GM19455 (cell line): ENCODE measurements at regions not wholly inside any gene's neighbourhood (a gene's known extent, or its start where the extent isn't known, plus 50 kb on each side); places are given as distances from the start of the nearest gene placed in this dataset.

Experiments
- ATAC-seq: cut with Tn5 transposase; IDR thresholded peaks from one replicate; pipeline ENCODE4 v1.9.1; 2021; ENCODE audit not compliant: unreplicated experiment

GRCh38 chr13:111039735-111040134 lies 75.4 kb upstream of the ARHGEF7 start:
- no peak for ATAC-seq

GRCh38 chr13:111038887-111039286 lies 76.2 kb upstream of the ARHGEF7 start:
- no peak for ATAC-seq

GRCh38 chr13:111037927-111038326 lies 77.2 kb upstream of the ARHGEF7 start:
- ATAC-seq, result no peak

- ATAC-seq, result no peak
Observed at GRCh38 chr13:111036665-111037064, 78.4 kb upstream of the ARHGEF7 start.

- ATAC-seq, result no peak
Observed at GRCh38 chr13:111035861-111036260, 79.2 kb upstream of the ARHGEF7 start.

- no peak for ATAC-seq
Observed at GRCh38 chr13:111034811-111035210, 80.3 kb upstream of the ARHGEF7 start.

GRCh38 chr13:111033172-111034130 lies 81.7 kb upstream of the ARHGEF7 start:
- ATAC-seq, result no peak

- no peak for ATAC-seq
Observed at GRCh38 chr13:111031531-111031961, 83.6 kb upstream of the ARHGEF7 start.

GRCh38 chr13:111029957-111030609 lies 85.0 kb upstream of the ARHGEF7 start:
- ATAC-seq, result no peak

- ATAC-seq, result no peak
Observed at GRCh38 chr13:111027458-111028439, 87.4 kb upstream of the ARHGEF7 start.

GRCh38 chr13:111025310-111025709 lies 89.8 kb upstream of the ARHGEF7 start:
- ATAC-seq, result no peak

GRCh38 chr13:111022886-111023285 lies 92.2 kb upstream of the ARHGEF7 start:
- no peak for ATAC-seq

GRCh38 chr13:111022241-111022640 lies 92.9 kb upstream of the ARHGEF7 start:
- no peak for ATAC-seq

- no peak for ATAC-seq
Observed at GRCh38 chr13:111021270-111021669, 93.8 kb upstream of the ARHGEF7 start.

GRCh38 chr13:111020546-111020945 lies 94.6 kb upstream of the ARHGEF7 start:
- ATAC-seq, result no peak

- no peak for ATAC-seq
Observed at GRCh38 chr13:111020021-111020420, 95.1 kb upstream of the ARHGEF7 start.

- ATAC-seq, result no peak
Observed at GRCh38 chr13:111017755-111018459, 97.2 kb upstream of the ARHGEF7 start.

GRCh38 chr13:111013196-111013595 lies 98.3 kb upstream of the ANKRD10 start:
- ATAC-seq, result no peak

GRCh38 chr13:111011899-111012298 lies 97.0 kb upstream of the ANKRD10 start:
- ATAC-seq, result no peak

- ATAC-seq, result no peak
Observed at GRCh38 chr13:111008351-111008750, 93.5 kb upstream of the ANKRD10 start.
